ENCODE measurements at regions not wholly inside any gene's neighbourhood (a gene's known extent, or its start where the extent isn't known, plus 50 kb on each side); places are given as distances from the start of the nearest gene placed in this dataset.

GRCh38 chr9:115328228-115328627 lies 210.3 kb upstream of the TNC start:
- Mint-ChIP-seq H3K4me3 (no peak overlapping the region), H3K9me3 (no peaks in the 10 kb centered on the region), H3K27ac (no peak overlapping the region), H3K27me3 (ENCODE audit: low read depth) (peaks cover 2% of the 10 kb centered on the region), H3K4me1 (no peaks in the 10 kb centered on the region), H3K36me3 (ENCODE audit: insufficient read depth in 1 of 3, low read depth in 3 of 3) (peaks cover 0 to 2% (median 0%) of the 10 kb centered on the region in 3 experiments; a peak in 2 of 7 replicates)
- H2BK15ac ChIP-seq (ENCODE audit: low read depth, low read length), result no peak overlapping the region
- no peak overlapping the region for H2BK5ac ChIP-seq (ENCODE audit: insufficient read length, low read length)
- no peak overlapping the region for H2BK120ac ChIP-seq (ENCODE audit: low read depth, low read length, poor library complexity, severe bottlenecking)
- no peak for DNase-seq
- H2AK5ac ChIP-seq (ENCODE audit: insufficient read length, low read length), result no peak overlapping the region
- H3K79me2 ChIP-seq (ENCODE audit: insufficient read depth, low read length), result no peaks in the 10 kb centered on the region
- no CpG with 5 or more reads among the region's 2 CpGs for WGBS (ENCODE audit: extremely low coverage, insufficient read length, low lambda C conversion rate)
- H2BK12ac ChIP-seq (ENCODE audit: insufficient read length, low read depth, low read length), result no peak overlapping the region
- no peaks in the 10 kb centered on the region; the same call in 1 of the 2 replicates for H3K4me1 ChIP-seq (ENCODE audit: insufficient read depth, low read length)
- no peak overlapping the region for H3K27ac ChIP-seq (ENCODE audit: insufficient read length, low read depth, low read length)
- H3K56ac ChIP-seq (ENCODE audit: insufficient read length, low read depth, low read length), result no peak overlapping the region
- no peak overlapping the region for H3K18ac ChIP-seq (ENCODE audit: insufficient read length, low read depth, low read length)
- H3K9me3 ChIP-seq (ENCODE audit: control insufficient read depth, low read depth, low read length), result no peaks in the 10 kb centered on the region
- no peaks in the 10 kb centered on the region for H3K27me3 ChIP-seq (ENCODE audit: insufficient read depth, low read length)
- no peak overlapping the region for H3K9ac ChIP-seq (ENCODE audit: extremely low read depth, insufficient read length, low read length)
- H3K14ac ChIP-seq (ENCODE audit: insufficient read depth, low read length), result no peak overlapping the region
- no peak overlapping the region for H3K4ac ChIP-seq (ENCODE audit: low read depth, low read length)
- no peak overlapping the region for H3T11ph ChIP-seq (ENCODE audit: low read length)
- no peak overlapping the region for H4K91ac ChIP-seq (ENCODE audit: insufficient read length, low read depth, low read length)
- no peaks in the 10 kb centered on the region for H3K23me2 ChIP-seq (ENCODE audit: insufficient read length, low read depth, low read length, poor library complexity, severe bottlenecking)
- H3K23ac ChIP-seq (ENCODE audit: insufficient read length, low read depth, low read length), result no peak overlapping the region
- no peaks in the 10 kb centered on the region for H4K20me1 ChIP-seq (ENCODE audit: control insufficient read depth, insufficient read depth, insufficient read length)
- no peak overlapping the region for H2BK20ac ChIP-seq (ENCODE audit: low read depth, low read length, poor library complexity, severe bottlenecking)
- TF ChIP-seq, protein P1, sequence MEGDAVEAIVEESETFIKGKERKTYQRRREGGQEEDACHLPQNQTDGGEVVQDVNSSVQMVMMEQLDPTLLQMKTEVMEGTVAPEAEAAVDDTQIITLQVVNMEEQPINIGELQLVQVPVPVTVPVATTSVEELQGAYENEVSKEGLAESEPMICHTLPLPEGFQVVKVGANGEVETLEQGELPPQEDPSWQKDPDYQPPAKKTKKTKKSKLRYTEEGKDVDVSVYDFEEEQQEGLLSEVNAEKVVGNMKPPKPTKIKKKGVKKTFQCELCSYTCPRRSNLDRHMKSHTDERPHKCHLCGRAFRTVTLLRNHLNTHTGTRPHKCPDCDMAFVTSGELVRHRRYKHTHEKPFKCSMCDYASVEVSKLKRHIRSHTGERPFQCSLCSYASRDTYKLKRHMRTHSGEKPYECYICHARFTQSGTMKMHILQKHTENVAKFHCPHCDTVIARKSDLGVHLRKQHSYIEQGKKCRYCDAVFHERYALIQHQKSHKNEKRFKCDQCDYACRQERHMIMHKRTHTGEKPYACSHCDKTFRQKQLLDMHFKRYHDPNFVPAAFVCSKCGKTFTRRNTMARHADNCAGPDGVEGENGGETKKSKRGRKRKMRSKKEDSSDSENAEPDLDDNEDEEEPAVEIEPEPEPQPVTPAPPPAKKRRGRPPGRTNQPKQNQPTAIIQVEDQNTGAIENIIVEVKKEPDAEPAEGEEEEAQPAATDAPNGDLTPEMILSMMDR (conservative IDR thresholded peaks at IDR 0.05), result no peak
- H2AFZ ChIP-seq (ENCODE audit: low read length), result no peak overlapping the region
- no peak overlapping the region for H3K4me2 ChIP-seq (ENCODE audit: insufficient read depth, insufficient read length, low read length)
- H3K79me1 ChIP-seq (ENCODE audit: insufficient read depth, low read depth, low read length, poor library complexity, severe bottlenecking), result no peaks in the 10 kb centered on the region
- no peak overlapping the region for H4K8ac ChIP-seq (replicated peaks; ENCODE audit: insufficient read length, low read depth, low read length)
- H4K5ac ChIP-seq (ENCODE audit: insufficient read length, low read depth, low read length), result no peak overlapping the region
